ENCODE measurements at regions not wholly inside any gene's neighbourhood (a gene's known extent, or its start where the extent isn't known, plus 50 kb on each side); places are given as distances from the start of the nearest gene placed in this dataset.
"Not testable (repeated sequence)": the region's sequence is repeated elsewhere in the genome, so short reads cannot be mapped to it uniquely, and the experiment has no call there.

DNA sequence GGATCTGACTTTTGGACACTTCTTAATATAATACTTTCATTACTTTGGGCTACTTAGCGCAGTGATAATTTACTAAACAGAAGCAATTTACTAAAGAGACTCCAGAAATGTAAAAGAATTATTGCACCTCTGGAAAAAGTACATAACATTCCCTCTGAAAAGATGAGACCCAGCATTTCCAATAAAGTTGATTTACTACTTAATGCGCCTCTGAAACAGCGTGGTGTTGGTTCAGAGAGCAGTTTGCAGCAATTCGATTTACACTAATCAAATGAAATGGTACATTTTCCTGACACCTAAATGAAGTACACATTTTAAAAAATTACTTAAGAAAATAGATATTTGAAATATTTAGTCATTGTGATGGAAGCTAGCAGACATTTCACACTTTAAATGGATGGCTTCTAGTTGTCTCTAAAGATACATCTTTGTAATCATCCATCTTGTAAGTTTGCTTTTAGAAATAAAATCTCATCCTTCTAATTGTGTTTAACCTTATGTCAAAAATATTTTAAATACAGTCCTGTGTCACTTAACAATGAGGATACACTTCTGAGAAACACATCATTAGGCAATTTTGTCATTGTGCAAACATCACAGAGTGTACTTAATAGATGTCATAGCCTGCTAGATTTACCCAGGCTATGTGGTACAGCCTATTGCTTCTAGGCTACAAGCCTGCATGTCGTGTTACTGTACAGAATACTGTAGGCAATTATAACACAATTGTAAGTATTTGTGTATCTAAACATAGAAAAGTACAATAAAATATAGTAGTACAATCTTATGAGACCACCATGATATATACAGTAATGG is 284.6 kb upstream of the UBE2E3 start:
- DNase-seq, result no peak

DNA sequence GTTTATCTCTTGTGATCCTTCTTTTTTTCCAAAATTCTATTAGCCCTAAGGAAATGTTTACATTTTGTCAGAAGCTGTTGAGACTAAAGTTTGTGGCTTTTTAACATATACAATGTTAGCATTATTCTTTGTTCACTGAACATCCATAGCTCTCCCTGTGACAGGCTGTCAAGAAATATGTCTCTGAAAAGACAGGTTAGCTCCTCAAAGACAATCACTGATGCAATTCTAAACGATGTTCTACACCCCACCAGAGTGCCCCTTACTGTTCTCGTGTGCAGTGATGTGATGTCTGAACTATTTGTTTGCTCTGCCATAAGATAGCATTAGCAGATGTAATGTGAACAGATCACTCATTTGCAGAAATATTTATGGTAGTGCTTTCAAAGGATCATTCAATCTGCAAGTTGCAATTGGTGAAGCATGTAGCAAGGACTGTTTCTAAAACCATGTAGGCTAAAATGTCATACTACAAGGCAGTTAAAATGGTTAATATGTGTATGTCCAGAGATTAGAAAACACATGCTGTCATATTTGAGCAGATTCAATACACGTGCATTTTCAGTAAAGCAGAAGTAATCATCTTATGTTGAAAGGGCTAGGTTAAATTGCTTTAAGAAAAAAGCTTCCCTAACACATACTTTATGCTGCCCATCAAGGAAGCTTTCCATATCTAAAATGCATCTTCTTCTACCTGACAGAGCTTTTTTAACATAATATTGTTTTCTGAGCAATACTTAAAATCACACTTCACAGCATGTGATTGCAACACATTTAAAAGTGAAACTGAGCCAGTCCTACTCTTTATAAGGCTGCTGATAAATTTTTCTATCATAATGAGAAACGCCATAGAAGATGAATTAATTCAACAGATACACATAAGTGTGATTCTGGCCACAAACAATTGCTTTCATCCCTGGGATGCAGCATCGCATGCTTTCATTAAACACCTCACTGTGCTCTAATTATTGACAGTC is 285.7 kb upstream of the UBE2E3 start:
- ATAC-seq, result no peak
- DNase-seq, result no peak

More for the DNA sequence above, 284.6 kb upstream of the UBE2E3 start:
- no peak for ATAC-seq

DNA sequence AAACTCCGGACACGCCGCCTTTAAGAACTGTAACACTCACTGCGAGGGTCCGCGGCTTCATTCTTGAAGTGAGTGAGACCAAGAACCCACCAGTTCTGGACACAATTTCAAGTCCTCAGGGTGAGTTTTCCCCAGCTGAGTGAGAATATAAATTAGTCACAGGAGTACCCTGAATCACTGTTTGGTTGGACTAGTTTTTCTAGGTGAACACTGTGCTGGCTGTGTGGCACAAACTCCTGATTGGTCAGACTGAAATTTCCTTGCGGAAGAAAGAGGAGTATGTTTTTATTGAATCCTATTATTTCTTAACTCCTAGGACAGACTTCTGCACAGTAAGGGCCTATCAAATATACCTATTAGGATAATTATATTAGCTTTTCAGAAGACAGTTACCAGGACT is 288.1 kb upstream of the UBE2E3 start:
- DNase-seq, result no peak
- ATAC-seq, result no peak

DNA sequence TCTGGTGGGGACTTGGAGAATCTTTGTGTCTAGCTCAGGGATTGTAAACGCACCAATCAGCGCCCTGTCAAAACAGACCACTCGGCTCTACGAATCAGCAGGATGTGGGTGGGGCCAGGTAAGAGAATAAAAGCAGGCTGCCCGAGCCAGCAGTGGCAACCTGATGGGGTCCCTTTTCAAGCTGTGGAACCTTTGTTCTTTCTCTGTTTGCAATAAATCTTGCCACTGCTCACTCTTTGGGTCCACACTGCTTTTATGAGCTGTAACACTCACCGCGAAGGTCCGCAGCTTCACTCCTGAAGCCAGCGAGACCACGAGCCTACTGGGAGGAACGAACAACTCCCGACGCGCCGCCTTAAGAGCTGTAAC is 288.6 kb upstream of the UBE2E3 start:
- ATAC-seq, DNase-seq: not testable (repeated sequence)

DNA sequence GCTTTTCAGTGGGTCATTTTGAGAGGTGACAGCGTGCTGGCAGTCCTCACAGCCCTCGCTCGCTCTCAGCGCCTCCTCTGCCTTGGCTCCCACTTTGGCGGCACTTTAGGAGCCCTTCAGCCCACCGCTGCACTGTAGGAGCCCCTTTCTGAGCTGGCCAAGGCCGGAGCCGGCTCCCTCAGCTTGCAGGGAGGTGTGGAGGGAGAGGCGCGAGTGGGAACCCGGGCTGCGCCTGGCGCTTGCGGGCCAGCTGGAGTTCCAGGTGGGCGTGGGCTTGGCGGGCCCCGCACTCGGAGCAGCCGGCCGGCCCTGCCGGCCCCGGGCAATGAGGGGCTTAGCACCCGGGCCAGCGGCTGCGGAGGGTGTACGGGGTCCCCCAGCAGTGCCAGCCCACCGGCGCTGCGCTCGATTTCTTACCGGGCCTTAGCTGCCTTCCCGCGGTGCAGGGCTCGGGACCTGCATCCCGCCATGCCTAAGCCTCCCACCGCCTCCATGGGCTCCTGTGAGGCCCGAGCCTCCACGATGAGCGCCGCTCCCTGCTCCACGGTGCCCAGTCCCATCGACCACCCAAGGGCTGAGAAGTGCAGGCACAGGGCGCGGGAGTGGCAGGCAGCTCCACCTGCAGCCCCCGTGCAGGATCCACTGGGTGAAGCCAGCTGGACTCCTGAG is 289.1 kb upstream of the UBE2E3 start:
- not testable (repeated sequence) for DNase-seq, ATAC-seq

DNA sequence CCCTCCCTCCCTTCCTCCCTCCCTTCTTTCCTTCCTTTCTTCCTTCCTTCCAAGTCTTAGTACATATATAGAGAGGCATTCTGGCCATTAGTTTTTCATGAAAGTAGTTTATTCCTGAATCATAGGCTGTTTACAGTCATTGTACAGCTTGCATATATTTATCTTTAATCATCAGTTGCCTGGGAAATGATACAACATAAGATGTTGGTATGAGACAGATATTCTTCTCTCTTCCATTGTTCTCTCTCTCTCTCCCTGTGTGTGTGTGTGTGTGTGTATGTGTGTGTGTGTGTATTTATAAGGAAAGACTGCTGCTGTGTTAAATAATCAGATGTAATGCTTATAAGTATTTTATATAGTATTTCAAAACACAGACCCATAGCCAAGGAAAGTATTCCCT is 289.8 kb upstream of the UBE2E3 start:
- DNase-seq (no peak), ATAC-seq (no peak)

DNA sequence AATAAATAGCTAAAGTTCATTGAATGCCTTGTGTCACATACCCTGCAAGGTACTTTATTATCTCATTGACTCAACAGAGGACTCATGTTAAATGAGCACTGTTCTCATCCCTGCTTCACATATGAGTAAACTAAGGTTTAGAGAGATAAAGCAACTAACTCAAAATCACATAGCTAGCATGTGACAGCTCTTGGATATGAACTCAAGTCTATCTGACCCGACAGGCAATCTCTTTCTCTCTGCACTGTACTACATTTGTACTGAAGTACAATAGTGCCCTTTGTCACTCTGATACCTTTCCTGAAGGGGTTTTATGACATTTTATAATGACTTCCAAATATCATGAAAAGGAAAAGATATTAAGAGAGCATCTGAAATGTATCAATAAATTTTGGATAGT is 297.5 kb upstream of the UBE2E3 start:
- ATAC-seq (no peak), DNase-seq (no peak)

DNA sequence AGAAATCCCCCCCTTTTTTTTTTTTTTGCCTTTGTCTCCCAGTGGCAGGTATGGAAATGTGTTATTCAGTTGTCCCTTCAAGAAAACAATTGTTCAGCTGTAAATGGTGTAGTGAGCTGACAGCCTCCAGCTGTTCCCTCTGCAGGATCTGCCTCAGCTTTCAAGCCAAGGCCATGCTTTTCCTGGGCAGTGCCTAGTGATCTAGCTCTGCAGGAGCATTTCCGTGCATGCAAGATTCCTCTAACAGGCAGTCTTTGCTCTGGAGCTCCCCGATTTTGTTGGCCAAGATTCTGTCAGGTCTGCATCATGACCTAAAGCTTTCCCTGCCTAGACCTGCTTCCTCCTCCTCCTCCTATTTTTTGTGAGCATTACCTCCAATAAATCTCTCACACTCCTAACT is 300.7 kb upstream of the UBE2E3 start:
- no peak for DNase-seq
- ATAC-seq, result no peak

DNA sequence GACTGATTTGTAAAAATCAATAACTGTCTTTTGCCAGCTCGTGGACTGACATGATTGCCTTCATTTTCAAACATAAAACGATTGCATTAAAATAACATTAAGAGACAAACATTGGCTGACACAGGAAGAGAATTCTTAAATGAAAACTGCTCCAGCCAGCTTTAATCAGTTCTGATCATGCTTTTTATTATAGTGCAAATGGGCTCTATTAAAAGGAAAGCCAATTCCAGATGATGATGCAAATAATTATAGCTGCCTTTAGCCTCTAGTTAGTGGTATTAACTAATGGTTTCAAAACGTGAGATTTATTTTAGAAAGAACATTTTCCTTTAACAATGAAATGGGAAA is 301.8 kb upstream of the UBE2E3 start:
- DNase-seq, result no peak
- ATAC-seq, result no peak

DNA sequence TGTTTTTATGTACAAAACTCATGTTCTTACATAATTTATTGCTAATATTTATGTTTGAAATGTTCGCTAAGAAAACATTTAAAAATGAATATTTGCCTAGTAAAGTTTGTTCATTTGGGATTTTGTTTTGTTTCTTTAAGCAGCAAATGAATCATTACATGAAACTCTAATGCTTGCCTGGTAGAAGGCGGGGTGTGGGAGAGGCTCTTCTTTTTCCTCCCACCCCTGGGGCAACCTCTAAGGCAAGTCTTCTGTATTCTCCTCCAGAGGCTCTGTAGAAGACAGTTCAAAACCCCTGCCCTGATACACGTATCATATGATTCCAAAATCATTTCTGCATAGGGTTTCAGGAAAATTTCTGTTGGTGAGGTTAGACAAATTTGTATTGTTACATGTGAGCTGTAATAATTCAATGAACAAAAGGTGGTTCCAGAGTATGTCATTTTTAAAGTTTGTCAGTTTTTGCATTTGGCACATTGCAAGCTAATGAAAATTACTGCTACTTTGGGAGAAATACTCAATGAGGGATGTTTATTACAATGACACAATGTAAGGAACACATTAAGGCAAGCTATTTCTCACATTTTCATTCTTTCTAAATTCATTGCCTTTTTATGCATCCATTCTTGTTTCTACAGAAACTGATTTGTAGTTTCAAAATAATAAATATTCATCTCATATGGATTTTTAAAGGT is 302.3 kb upstream of the UBE2E3 start:
- DNase-seq, result no peak
- ATAC-seq, result no peak

DNA sequence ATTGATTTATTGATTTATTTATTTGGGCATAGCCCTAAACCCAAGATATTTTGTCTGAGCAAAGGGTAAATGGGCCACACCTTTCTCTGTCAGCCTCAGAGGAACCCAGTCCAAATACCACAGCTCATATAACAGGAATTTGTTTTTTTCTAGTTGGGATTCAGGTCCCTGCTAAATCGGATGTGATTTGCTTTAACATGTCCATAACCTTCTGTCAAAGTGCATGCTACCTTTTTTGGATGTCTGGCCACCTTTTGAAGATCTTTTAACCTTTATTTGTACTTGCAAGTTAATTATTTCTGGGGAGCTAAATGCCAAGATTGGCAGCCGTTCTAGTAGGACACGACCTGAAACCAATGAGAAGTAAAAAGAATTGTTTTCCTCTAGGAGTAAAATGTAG is 303.2 kb upstream of the UBE2E3 start:
- no peak for ATAC-seq
- DNase-seq, result no peak

DNA sequence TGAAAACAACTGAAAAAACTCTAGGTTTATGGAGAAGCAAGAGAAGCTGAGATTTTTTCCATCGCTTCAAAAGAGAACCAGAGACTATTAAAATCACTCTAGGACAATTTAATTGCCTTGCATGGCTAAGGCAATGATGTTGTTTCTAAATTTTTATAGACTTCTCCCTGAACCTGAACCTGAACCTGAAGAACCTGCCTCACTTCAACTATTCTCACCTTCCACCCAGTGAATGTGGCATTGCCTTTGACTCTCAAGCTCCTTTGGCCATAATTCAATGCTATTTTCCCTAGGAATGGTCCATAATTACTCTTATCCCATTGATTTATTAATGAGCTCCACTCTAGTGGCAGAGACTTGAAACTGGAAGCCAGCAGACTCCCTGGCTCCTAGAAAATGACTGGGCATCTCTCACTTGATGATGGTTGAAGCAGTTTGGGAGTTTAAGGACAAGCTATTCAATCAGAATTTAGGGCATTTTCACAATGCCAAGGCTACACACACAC is 303.8 kb upstream of the UBE2E3 start:
- ATAC-seq (no peak), DNase-seq (no peak)

DNA sequence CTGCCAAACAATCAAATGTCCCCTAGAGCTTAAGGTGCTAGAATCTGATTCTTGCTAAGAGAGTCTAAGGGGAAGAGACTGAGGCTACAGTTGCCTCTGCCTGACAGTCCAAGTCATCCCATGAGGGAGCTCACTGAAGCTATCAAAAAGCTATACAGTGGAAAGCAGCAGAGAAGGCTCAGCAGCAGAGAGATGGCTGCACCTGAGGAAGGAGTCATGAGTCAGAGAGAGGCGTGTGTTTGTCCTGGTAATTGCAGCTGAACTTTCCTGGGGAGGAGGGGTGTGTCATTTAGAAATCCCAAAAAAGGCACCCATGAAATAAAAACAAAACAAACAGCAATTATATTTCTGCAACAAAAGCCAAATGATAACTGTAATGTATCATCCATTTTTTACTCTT is 305.2 kb upstream of the UBE2E3 start:
- ATAC-seq, result no peak
- DNase-seq, result no peak

DNA sequence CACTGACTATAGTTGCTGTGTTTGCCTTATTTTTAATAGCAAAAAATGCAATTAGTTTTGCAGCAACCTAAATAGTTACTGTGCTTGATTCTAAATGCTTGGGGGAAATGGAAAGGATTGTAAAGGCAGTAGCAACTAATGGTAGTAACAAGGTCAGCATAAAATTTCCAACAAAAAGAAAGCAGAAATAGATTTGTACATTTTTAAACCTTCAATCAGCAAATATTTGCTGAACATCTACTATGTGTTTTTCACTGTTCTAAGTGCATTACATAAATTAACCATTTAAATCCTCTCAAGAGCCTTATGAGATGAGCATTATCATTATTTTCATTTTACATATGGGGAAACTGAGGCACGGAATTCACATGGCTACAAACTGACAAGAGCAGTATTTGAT is 308.0 kb upstream of the UBE2E3 start:
- DNase-seq, result no peak

DNA sequence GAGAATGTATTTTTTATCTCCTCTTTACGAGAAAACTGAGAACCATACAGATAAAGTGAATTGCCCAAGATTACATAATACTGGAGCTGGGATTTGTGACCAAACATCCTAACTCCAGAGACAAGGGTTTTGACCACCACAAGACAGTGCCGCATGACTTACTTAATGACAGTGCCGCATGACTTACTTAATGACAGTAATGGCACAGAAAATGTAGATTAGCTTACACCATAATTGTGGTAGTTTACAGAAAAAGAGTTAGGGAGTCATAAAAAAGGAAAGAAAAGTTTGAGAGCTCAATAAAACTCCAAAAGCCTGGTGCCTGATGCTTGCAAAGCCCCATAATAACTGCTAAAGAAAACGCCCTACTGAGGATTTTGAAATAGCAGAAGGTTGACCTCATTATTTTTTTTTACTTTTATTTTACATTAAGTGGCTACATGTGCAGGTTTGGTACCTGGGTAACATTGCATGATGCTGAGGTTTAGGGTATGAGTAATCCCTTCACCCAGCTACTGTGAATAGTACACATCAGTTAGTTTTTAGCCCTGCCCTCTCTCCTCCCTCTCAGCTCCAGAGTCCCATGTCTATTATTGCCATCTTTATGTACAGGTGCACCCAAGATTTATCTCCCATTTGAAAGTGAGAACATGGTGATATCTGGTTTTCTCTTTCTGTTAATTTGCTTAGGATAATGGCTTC is 310.0 kb upstream of the UBE2E3 start:
- ATAC-seq (no peak), DNase-seq (no peak)

More for the DNA sequence above, 308.0 kb upstream of the UBE2E3 start:
- ATAC-seq, result no peak

DNA sequence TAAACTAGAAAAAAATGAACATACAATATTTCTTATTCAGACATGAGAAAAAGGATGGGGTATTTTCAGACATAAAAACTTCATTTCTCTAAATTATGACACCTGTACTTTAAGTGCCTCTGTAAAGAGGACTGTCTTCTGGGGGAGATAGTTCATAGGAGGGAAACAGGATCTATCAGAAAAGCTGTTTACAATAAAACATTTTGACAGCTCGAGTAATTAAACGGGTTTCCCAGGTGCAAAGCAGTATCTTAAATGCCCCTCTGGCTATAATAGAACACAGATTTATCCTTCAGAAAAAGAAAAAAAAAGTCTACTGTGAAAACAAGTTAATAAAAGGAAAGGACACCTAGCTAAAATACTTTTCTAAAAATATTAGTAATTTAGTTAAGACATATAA is 311.4 kb upstream of the UBE2E3 start:
- ATAC-seq, result no peak
- no peak for DNase-seq

DNA sequence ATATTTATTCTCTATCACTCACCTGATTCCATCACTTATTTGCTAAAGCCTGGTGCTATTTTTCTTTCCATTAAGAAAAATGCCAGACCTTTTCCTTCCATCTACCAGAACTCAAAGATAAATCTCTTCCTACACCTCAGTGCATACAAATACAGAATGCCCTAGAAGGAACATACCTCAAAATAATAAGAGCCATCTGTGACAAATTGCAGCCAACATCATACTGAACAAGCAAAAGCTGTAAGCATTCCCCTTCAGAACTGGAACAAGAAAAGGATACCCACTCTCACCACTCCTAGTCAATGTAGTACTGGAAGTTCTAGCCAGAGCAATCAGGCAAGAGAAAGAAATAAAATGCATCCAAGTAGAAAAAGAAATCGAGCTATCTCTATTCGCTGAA is 315.9 kb upstream of the UBE2E3 start:
- no peak for ATAC-seq

DNA sequence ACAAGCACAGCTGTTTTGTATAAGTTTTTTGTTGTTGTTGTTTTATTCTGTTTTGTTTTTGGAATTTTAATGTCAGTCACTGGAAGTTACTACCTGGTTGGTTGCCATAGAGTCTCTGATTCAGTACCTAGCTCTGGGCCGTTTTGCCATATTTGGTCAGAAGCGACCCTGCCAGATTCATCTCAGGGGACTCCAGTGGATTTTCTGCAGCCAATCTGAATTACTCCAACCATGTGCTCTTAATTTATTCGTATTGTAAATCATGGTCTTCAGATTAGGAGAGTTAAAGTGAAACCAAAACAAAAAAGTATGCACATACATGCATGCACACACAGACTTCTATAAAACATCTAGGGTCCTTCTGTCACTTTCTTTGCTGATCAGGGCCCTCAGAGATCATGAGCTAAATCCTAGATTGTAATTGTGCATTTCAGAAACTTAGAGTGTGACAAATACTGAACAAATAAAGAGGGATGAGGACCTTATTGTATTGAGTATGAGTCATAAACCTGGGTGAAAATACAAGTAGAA is 317.4 kb upstream of the UBE2E3 start:
- no peak for ATAC-seq
- DNase-seq, result no peak

More for the DNA sequence above, 315.9 kb upstream of the UBE2E3 start:
- no peak for DNase-seq

DNA sequence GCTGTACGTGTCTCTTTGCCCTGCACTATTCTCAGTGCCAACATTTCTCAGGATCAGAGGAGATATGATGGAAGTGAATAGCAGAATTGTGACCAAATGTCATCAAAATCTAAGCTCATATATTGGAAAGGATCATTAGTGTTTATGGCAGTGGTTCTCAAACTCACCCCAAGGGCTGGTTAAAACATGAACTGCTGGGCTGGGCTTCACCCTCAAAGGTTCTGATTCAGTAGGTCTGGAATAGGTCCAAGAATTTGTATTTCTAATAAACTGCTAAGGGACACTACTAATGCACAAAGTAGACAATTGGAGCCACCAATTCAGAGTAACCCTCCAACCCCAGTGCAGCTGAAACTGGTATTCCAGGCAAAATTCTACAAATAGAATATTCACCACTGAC is 317.9 kb upstream of the UBE2E3 start:
- ATAC-seq (no peak), DNase-seq (no peak)

DNA sequence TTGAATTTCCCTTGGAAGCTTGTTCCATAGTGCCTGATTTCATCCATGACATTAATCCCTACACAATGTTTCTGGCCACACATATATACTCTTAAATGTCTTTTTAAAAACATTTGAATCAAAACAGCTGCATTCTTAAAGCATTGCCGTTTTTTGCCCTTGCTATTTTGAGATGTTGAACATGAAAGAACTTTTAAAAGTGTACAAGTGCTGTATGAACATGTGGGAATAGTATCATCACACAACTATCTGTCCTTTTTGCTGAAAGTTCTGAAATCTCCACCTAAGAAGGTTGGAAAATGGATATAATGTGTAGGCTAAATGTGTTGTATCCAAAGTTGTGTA is 318.7 kb upstream of the UBE2E3 start:
- DNase-seq (no peak), ATAC-seq (no peak)
